ENCODE measurements at regions not wholly inside any gene's neighbourhood (a gene's known extent, or its start where the extent isn't known, plus 50 kb on each side); places are given as distances from the start of the nearest gene placed in this dataset.
A peak's percentile ranks its signal among the peaks of the same experiment; 100 is the strongest.
"Not testable (repeated sequence)": the region's sequence is repeated elsewhere in the genome, so short reads cannot be mapped to it uniquely, and the experiment has no call there.

GRCh38 chr7:81484261-81484660, 285.6 kb downstream of the HGF start:
- DNase-seq (ENCODE audit: low read depth in 2 of 3, low spot score in 1 of 3): no peak

DNA sequence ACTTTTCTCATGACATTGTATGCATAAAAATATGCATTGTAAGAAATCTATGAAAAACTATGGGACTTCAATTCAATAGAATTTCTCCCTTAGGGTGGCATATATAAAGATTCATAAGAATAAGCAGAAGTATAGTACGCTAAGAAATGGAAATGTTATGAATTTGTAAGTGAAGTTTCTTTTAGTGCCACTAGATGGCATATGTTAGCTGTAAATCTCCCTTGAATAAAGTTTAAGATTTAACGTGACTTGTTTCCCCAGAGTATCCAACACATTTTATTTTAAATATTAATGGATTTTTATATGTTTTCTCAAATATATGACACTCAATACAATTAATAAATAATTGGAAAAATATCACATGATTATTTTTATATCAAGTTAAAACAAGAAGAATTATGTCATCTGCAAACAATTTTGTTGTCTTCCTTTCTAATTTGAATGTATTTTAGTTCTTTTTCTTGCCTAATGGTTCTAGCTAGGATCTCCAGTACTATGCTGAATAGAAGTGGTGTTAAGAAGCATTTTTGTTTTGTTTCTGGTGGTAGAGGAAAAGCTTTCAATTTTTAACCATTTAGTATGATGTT, 287.2 kb downstream of the HGF start:
- no peak for DNase-seq (ENCODE audit: low read depth in 2 of 3, low spot score in 1 of 3)

- no peak for DNase-seq (ENCODE audit: low read depth in 2 of 3, low spot score in 1 of 3)
Measured at GRCh38 chr7:81478664-81479063, 291.2 kb downstream of the HGF start.

DNA sequence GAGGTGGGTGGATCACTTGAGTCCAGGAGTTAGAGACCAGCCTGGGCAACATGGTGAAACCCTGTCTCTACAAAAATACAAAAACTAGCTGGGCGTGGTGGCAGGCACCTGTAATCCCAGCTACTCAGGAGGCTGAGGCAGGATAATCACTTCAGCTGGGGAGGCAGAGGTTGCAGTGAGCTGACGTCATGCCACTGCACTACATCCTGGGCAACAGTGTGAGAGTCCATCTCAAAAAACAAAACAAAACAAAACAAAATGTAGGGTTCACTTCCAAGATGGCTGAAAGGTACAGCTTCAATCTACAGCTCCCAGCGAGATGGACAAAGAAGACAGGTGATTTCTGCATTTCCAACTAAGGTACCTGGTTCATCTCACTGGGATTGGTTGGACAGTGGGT, 291.6 kb downstream of the HGF start:
- not testable (repeated sequence) for DNase-seq (ENCODE audit: low read depth in 2 of 3, low spot score in 1 of 3)

- DNase-seq (ENCODE audit: low read depth in 2 of 3, low spot score in 1 of 3): no peak
Measured at GRCh38 chr7:81473236-81473635, 296.6 kb downstream of the HGF start.

DNA sequence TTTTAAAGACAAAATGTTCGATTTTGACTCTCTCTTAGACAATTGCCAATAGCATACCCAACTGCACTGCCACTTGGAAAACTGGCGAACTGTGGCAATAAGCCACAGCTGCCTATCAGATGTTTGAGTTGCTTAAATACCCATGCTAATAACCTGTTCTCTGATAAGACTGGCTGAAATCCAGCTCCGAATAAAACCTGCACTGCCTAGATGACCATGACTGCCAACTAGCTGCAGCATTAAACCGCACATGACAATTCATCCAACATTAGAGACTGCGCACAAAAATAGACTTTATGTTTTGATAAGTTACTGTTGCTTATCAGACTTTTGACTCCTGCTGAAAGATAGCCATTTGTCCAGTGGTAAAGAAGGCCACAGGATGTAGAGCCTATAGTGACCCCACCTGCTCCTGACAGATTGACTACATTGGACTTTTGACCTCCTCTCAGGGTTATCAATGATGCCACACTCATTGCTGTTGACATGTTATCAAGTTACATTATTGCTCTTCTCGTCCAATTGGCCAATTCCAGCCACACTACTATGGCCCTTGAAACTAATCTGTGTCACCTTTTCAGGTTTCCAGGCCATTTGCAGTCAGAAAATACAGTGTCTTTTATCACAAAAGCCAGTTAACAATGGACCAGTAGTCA, 299.0 kb downstream of the HGF start:
- DNase-seq (ENCODE audit: low read depth in 2 of 3, low spot score in 1 of 3): no peak

GRCh38 chr7:81469869-81470723, 299.8 kb downstream of the HGF start:
- peak in 2 of 3 donors; percentile 5 to 8 for DNase-seq (ENCODE audit: low read depth in 2 of 3, low spot score in 1 of 3)

- DNase-seq (ENCODE audit: low read depth in 2 of 3, low spot score in 1 of 3): no peak
Measured at GRCh38 chr7:81469153-81469868, 300.5 kb downstream of the HGF start.

- no peak for DNase-seq (ENCODE audit: low read depth in 2 of 3, low spot score in 1 of 3)
Measured at GRCh38 chr7:81468526-81468925, 301.3 kb downstream of the HGF start.

DNA sequence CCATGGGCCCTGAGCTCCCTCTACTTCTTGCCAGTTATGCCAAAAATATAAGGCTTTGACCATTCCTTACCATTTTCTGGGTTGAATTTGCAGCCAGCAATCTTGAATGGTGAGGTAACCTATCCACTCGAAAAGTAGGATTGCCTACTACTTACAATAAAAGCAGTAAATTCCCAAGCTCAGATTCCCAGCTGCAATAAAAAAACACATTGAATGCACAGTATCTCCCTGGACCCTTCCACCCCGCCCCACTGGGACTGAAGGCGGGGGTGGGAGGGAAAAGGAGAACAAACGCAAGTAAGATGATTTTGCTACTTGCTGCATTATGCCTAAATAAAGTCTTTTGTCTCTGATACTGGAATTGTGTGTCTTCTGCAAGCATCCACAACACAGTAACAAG, 301.9 kb downstream of the HGF start:
- no peak for DNase-seq (ENCODE audit: low read depth in 2 of 3, low spot score in 1 of 3)

GRCh38 chr7:81462672-81463071, 307.2 kb downstream of the HGF start:
- DNase-seq (ENCODE audit: low read depth in 2 of 3, low spot score in 1 of 3): no peak

DNA sequence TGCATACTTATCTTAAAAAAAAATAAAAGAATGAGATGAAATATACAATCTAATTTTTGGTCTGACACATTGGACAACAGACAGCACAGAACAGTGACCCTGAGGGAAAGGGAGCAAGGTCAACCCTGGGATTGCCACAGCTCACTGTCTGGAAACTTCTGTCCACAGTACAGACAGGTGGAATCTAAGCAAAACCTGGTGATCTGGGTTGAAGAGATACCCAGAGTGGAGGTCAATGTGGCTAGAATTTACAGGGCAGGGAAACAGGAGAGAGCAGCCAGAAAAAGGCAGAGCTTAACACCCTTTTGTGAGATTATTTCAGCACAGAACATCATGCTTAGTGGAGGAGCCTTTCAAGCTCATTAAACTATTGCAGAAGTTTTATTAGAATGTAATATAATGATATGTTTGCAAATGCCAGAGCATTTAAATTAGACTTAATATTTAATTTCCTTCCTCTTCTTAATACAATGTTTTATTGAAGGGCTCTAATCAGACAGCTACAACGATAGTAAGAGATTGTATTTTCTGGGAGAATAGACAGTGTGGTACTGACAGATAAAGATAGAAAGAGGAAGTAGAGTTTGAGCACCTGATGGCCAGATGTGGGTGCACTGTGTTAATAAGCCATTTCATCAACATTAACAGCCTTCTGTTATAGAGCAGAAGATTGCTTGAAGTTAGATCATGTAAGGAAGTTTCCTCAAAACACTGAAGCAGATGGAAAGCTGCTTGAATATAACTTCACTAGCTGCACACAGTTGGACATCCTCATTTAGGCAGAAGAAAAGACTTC, 309.4 kb downstream of the HGF start:
- DNase-seq (ENCODE audit: low read depth in 2 of 3, low spot score in 1 of 3): no peak

DNA sequence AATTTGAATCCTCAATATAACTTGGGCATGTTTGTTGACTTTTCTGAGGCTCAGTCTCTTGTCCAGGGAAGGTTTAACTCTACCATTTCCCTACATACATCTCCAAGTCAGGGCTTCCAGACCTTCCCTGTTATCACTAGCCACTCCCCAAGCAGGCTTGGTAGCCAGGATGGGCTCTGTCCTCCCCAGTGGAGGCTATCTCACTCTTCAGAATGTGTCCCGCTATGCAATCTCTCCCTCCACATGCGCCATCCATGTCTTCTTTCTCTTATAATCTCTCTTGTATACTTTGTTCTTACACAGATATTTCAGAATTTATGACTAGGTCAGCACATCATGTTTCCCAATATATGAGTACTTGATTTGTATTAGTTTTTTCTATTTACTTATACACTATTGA, 310.4 kb downstream of the HGF start:
- no peak for DNase-seq (ENCODE audit: low read depth in 2 of 3, low spot score in 1 of 3)

DNA sequence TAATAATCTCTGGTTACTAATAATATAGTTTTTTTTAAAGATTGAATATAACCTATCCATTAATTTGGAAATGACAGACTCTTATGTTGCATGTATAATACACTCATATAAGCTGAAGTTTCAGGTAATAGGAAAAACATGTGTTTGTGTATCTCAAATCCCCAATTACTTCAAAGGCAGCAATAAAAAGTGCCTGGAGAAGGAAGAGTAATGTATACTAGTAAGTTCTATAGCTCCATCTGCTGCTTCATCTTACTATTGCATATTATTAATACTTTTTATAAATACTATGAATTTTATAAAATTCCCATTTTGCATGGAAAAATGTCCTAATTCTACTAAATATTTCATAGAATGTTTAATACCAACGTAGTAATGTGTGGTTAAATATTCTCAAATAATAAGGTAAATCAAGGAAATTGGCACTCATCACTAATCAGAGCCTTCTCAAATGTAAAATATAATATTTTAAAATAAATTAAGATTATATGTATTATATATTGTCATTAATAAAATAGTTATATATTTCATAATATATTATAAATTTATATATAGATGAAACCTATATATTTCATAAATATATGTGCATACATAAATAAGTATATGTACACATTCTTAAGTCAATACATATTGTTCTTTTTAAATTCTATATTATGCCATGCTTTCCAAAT, 311.9 kb downstream of the HGF start:
- DNase-seq (ENCODE audit: low read depth in 2 of 3, low spot score in 1 of 3): no peak

GRCh38 chr7:81453770-81454169, 316.1 kb downstream of the HGF start:
- DNase-seq (ENCODE audit: low read depth in 2 of 3, low spot score in 1 of 3): not testable (repeated sequence)

DNA sequence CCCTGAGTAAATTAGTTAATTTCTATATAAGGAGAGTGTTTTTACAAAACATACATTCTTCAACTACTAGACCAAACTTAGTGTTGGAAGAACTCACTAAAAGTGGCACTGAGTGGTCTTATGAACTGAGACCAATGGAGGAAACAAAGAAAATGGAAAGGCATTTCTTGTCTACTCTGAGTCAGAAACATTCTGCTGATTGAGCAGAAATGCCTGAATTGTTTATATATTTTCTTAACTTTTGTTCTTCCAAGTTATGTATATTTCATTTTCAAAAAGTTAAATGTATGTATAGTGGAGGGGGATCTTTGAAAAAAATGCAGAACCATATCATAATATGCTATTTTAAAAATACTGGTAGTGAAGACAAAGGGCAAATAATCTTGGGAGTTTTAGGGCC, 320.7 kb downstream of the HGF start:
- no peak for DNase-seq (ENCODE audit: low read depth in 2 of 3, low spot score in 1 of 3)

DNA sequence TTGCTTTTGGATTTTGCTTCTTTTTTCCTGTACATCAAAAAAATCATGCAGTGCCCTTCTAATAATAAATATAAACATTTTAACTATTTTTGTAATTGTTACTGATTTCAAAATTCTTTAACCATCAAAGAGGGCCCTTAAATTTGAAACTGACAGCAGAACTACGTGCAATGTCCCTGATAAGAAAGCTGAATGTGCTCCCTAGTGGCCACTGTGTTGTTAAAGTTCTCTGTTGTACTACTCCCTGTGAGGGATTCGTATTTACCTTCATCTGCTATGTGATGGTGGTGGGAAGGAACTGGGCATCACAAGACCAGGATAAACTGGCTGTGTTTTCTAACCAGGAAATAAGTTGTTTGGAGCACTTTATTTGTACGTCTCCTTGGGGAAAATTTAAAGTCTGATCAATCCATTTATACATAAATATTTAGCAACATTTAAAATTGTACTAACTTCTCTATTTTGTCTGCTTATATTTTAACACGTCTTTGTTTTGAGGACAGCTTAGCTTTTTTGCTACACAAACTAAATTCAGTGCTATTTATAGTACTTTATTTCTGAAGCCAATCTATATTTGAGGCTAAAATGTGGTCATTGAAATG, 322.4 kb downstream of the HGF start:
- no peak for DNase-seq (ENCODE audit: low read depth in 2 of 3, low spot score in 1 of 3)

DNA sequence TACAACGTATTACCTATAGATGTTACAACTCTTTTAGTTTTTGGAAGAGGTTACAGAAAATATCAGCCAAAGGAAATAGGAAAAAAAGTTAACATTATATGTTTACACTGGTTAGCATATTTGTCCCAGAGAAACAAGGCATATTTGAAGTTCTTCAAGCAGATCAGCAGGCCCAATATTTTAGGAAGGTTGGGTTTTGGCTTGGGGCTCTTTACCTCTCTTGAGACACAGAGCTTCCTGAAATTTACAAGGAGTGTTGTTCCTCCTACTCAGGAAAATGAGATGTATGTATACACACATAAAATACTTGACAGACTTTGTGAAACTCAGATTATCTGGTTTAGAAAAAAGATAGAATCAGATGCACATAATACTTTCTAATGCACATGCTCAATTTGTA, 323.6 kb downstream of the HGF start:
- no peak for DNase-seq (ENCODE audit: low read depth in 2 of 3, low spot score in 1 of 3)

DNA sequence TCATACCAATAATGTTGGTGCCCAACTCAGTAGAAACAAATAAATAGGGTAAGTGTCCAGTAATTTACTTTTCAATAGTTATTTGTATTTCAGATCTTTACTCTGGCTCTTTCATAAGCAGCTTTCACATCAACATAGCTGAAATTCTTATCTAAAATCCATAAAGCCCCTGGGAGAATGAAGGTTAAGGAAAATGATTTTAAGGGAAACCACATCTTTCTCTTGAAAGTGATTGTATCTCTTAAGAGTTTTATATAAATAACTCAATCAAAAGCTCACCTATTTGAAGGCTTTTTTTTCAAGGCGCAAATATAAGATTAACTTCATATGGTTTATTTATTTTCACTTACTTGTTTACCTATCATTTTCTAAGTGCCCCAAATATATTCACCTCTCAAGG, 324.4 kb downstream of the HGF start:
- no peak for DNase-seq (ENCODE audit: low read depth in 2 of 3, low spot score in 1 of 3)

DNA sequence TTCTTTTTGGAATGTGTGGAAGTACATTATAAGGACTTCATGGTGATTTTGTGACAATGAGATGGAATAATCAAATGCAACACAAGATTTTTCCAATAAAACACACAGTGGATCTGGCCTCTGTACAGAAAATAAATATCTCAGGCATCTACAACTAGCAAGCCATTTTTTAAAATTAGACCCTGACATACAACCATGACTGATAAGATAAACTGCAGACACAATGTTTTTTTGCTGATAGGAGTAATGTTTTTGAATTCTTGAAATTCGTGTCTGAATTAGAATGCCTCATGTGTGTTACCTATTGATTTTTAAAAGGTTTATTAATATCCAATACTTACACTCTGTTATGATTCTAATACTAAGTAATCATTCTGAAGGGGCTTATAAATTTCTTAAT, 328.1 kb downstream of the HGF start:
- no peak for DNase-seq (ENCODE audit: low read depth in 2 of 3, low spot score in 1 of 3)
